Retinal pigment epithelial cell (primary cell): ENCODE measurements at regions not wholly inside any gene's neighbourhood (a gene's known extent, or its start where the extent isn't known, plus 50 kb on each side); places are given as distances from the start of the nearest gene placed in this dataset.
A peak's percentile ranks its signal among the peaks of the same experiment; 100 is the strongest.

Source experiments
- DNase-seq: peaks from one replicate; pipeline ENCODE4 v3.0.0-alpha.2; 2010; ENCODE audit warnings: low read depth
- H3K4me3 ChIP-seq: 2 replicates; pipeline ENCODE4 v1.5.1; 2011; ENCODE audit warnings: mild to moderate bottlenecking, low read length, control low read depth, moderate library complexity
- TF ChIP-seq, protein P1 (sequence below): conservative IDR thresholded peaks from 2 replicates; pipeline ENCODE4 v1.5.1; 2011; ENCODE audit warnings: low read depth, low read length, control low read depth, inconsistent platforms

DNA sequence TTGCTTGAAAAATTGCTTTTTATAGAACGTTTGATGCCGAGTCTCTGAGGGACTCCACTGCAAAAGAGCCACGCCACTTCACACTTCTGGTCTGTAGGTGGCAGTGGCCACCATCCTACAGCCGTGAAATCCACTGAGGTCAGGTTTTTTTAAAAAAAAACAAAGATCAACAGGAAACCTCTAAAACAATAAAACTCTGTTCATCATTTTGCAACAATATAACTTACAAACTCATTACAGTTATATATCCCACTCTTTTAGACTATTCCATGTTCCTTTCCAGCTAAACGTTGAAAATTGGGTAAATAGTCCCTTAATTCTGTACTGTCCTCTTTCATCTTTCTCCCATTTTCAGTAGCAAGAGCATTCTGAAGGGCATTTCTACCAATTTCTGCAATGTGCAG is 64.6 kb upstream of the FMN2 start:
- no peak for DNase-seq
- TF ChIP-seq, protein P1, sequence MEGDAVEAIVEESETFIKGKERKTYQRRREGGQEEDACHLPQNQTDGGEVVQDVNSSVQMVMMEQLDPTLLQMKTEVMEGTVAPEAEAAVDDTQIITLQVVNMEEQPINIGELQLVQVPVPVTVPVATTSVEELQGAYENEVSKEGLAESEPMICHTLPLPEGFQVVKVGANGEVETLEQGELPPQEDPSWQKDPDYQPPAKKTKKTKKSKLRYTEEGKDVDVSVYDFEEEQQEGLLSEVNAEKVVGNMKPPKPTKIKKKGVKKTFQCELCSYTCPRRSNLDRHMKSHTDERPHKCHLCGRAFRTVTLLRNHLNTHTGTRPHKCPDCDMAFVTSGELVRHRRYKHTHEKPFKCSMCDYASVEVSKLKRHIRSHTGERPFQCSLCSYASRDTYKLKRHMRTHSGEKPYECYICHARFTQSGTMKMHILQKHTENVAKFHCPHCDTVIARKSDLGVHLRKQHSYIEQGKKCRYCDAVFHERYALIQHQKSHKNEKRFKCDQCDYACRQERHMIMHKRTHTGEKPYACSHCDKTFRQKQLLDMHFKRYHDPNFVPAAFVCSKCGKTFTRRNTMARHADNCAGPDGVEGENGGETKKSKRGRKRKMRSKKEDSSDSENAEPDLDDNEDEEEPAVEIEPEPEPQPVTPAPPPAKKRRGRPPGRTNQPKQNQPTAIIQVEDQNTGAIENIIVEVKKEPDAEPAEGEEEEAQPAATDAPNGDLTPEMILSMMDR: peak; percentile 99
- H3K4me3 ChIP-seq: no peak overlapping the region

DNA sequence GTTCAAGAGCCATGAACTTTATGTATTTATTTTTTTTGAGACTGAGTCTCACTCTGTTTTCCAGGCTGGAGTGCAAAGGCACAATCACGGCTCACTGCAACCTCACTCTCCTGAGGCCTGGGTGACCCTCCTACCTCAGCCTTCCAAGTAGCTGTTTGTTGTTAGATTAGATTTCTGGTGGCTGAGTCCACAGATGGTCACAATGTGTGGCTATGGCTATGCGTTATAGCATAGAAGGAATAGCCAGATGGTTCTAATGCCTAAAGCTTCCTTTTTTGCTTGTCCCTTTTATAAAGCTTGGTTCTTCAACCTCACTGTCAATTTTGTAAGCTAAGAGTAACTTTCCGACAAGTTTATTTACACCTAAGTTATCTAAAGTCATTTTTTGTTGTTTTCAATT is 62.3 kb upstream of the FMN2 start:
- no peak for DNase-seq
- TF ChIP-seq, protein P1: no peak
- H3K4me3 ChIP-seq: no peak overlapping the region

DNA sequence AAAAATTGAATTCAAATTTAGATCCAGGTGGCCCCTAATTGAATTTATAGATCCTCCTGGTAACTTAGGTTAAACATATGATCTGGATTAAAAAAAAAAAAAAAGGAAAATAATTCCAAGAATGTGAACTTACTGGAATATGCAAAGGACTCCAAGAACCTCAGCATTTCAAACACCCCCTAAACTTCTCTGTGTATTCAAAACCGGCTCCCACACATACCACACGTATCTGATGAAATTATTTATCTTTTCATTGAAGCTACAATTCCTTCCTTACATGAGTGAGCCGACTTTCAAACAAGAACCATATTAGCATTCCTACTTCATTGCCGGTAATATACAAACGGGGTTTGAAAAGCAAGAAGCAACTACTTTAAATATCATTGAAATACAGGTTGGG is 61.4 kb upstream of the FMN2 start:
- no peak overlapping the region for H3K4me3 ChIP-seq
- peak; percentile 44 for DNase-seq
- TF ChIP-seq, protein P1: no peak

DNA sequence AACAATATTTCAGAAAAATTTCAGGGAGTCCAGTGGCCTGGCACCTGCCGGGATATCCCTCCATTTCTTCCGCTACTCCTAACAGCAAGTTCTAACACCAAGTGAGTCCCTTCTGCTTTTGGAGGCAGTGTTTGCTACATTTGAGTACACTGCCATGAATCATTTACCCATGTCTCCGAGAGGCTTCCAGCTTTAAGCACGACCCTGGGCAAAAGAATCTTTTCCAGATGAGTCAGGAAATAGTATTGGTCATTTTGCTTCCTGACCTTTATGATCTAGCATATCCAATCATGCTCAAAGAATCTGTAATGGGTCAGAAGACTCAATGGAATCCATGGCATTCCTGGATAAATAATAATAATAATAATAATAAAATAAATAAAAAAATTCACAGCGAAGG is 60.7 kb upstream of the FMN2 start:
- H3K4me3 ChIP-seq: no peak overlapping the region
- TF ChIP-seq, protein P1: no peak
- peak; percentile 83 for DNase-seq

DNA sequence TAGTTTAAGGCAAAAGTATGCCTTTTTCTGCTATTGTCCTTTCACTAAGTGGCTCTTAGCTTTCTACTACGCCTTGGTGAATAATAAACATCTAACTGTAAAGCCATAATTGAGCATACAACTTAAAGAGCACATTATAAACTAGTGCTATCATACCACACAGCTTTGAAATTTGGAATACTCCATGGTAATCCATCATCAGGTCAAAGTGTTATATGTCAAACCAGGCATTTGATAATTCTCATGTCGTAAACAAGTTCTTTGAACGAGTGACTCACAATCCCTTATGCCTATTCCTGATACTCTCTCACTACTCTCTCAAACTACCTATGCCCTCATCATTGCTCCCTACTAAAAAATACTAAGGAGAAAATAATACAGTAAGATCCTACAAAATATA is 60.3 kb upstream of the FMN2 start:
- TF ChIP-seq, protein P1: no peak
- DNase-seq: peak; percentile 46
- no peak overlapping the region for H3K4me3 ChIP-seq

DNA sequence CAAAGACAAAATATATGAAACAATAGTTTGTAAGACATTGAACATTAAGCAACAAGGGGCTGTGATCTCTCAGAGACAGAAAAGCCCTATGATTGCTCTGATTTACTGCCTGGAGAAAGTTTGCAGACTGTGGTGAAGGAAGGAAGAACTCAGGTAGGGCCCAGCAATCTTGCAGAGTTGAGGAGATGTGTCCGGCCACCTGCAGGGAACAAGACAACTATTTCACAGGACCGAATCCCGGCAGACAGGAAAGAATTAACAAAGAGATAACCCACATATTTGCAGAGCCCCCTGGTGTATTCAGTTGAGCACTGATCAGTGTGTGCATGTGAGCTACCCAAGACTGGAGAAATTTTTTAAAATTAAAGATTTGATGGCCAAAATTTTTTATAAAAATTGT is 58.3 kb upstream of the FMN2 start:
- DNase-seq: no peak
- no peak overlapping the region for H3K4me3 ChIP-seq
- TF ChIP-seq, protein P1: no peak

DNA sequence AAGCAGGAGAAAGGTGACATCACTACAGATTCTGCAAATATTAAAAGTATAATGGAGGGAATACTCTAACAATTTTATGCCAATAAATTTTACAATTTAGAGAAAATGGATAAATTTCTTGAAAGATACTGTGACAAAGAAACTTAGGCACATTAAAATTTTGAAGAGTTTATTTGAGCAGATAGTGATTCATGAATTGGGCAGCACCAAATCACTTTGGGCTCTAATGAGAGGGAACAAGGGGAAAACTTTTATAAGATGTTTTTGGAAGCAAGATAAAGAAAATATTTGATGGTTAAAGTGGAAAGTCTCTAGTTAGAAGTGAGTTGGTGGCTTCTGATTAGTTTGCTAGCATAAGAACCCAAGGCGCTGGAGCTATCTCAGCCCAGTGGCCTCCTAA is 55.2 kb upstream of the FMN2 start:
- TF ChIP-seq, protein P1: no peak
- H3K4me3 ChIP-seq: no peak overlapping the region
- DNase-seq: no peak
